ENCODE measurements at regions not wholly inside any gene's neighbourhood (a gene's known extent, or its start where the extent isn't known, plus 50 kb on each side); places are given as distances from the start of the nearest gene placed in this dataset.
A peak's percentile ranks its signal among the peaks of the same experiment; 100 is the strongest.

GRCh38 chr18:31248783-31249521 is 69.0 kb upstream of the DSG1 start:
- peak; percentile 62 for DNase-seq

- DNase-seq, result no peak
Measured at GRCh38 chr18:31250902-31251301, 67.1 kb upstream of the DSG1 start.

GRCh38 chr18:31252522-31252921 is 65.4 kb upstream of the DSG1 start:
- no peak for DNase-seq

- DNase-seq, result no peak
Measured at GRCh38 chr18:31255953-31256352, 62.0 kb upstream of the DSG1 start.

- no peak for DNase-seq
Measured at GRCh38 chr18:31258789-31259188, 59.2 kb upstream of the DSG1 start.

- DNase-seq, result peak; percentile 74
Measured at GRCh38 chr18:31261792-31262582, 56.0 kb upstream of the DSG1 start.

- no peak for DNase-seq
Measured at GRCh38 chr18:31267823-31268481, 50.0 kb upstream of the DSG1 start.
